Trophoblast cell (in vitro differentiated cells and primary cell): ENCODE measurements at regions not wholly inside any gene's neighbourhood (a gene's known extent, or its start where the extent isn't known, plus 50 kb on each side); places are given as distances from the start of the nearest gene placed in this dataset.
"Not testable (repeated sequence)": the region's sequence is repeated elsewhere in the genome, so short reads cannot be mapped to it uniquely, and the experiment has no call there.

ENCODE experiments used
- DNase-seq, 2 donors: peaks; one replicate each; pipeline ENCODE4 v3.0.0-alpha.2; 2016
- H2AFZ ChIP-seq: 2 replicates; pipeline ENCODE4 v1.6.1; 2013; ENCODE audit warnings: low read length, moderate library complexity, mild to moderate bottlenecking; ENCODE audit not compliant: insufficient read depth, poor library complexity
- H2AK5ac ChIP-seq: 2 replicates; pipeline ENCODE4 v1.6.1; 2013; ENCODE audit warnings: mild to moderate bottlenecking, low read length
- H2BK120ac ChIP-seq: 2 replicates; pipeline ENCODE4 v1.6.1; 2013; ENCODE audit warnings: low read length, mild to moderate bottlenecking, moderate library complexity; ENCODE audit not compliant: insufficient read depth, poor library complexity
- H2BK12ac ChIP-seq: 2 replicates; pipeline ENCODE4 v1.6.1; 2013; ENCODE audit warnings: mild to moderate bottlenecking, low read length, moderate library complexity
- H2BK5ac ChIP-seq: 2 replicates; pipeline ENCODE4 v1.6.1; 2013; ENCODE audit warnings: low read length, low read depth, moderate library complexity, mild to moderate bottlenecking; ENCODE audit not compliant: poor library complexity
- H3K14ac ChIP-seq: 2 replicates; pipeline ENCODE4 v1.6.1; 2013; ENCODE audit warnings: mild to moderate bottlenecking, low read length
- H3K18ac ChIP-seq: 2 replicates; pipeline ENCODE4 v1.6.1; 2013; ENCODE audit warnings: mild to moderate bottlenecking, low read length
- H3K23ac ChIP-seq: 2 replicates; pipeline ENCODE4 v1.6.1; 2013; ENCODE audit warnings: low read length
- H3K27ac ChIP-seq: 2 replicates; pipeline ENCODE4 v1.5.1; 2013; ENCODE audit warnings: low read depth, mild to moderate bottlenecking, inconsistent platforms, low read length, moderate library complexity
- H3K27me3 ChIP-seq: 2 replicates; pipeline ENCODE4 v1.6.1; 2013; ENCODE audit warnings: inconsistent platforms, mild to moderate bottlenecking, low read length, moderate library complexity; ENCODE audit not compliant: insufficient read depth
- H3K36me3 ChIP-seq, 2 experiments: 1 replicate in 1 of 2; 2 replicates in 1 of 2; pipeline ENCODE4 v1.6.1; 2013; ENCODE audit warnings: low read length in 2 of 2, mild to moderate bottlenecking in 2 of 2, moderate library complexity in 1 of 2; ENCODE audit not compliant: insufficient read depth in 2 of 2, control insufficient read depth in 1 of 2
- H3K4ac ChIP-seq: 2 replicates; pipeline ENCODE4 v1.6.1; 2013; ENCODE audit warnings: low read depth, mild to moderate bottlenecking, low read length, moderate library complexity
- H3K4me1 ChIP-seq, 2 experiments: 1 replicate in 1 of 2; 2 replicates in 1 of 2; pipeline ENCODE4 v1.6.1; 2013; ENCODE audit warnings: low read length in 2 of 2, mild to moderate bottlenecking in 2 of 2, moderate library complexity in 1 of 2; ENCODE audit not compliant: insufficient read depth in 2 of 2, control insufficient read depth in 1 of 2
- H3K4me2 ChIP-seq: 2 replicates; pipeline ENCODE4 v1.6.1; 2013; ENCODE audit warnings: inconsistent platforms, mild to moderate bottlenecking, low read length, moderate library complexity
- H3K4me3 ChIP-seq: 2 replicates; pipeline ENCODE4 v1.5.1; 2013; ENCODE audit warnings: mild to moderate bottlenecking, low read depth, low read length, inconsistent platforms
- H3K79me1 ChIP-seq: one replicate; pipeline ENCODE4 v1.6.1; 2013; ENCODE audit warnings: low read length
- H3K79me2 ChIP-seq: 2 replicates; pipeline ENCODE4 v1.6.1; 2013; ENCODE audit warnings: low read length, mild to moderate bottlenecking; ENCODE audit not compliant: control insufficient read depth, insufficient read depth, poor library complexity
- H3K9ac ChIP-seq: 2 replicates; pipeline ENCODE4 v1.6.1; 2013; ENCODE audit warnings: mild to moderate bottlenecking, low read length
- H3K9me3 ChIP-seq: 2 replicates; pipeline ENCODE4 v1.6.1; 2013; ENCODE audit warnings: low read depth, mild to moderate bottlenecking, control low read depth, inconsistent platforms, low read length; ENCODE audit not compliant: insufficient read depth
- H4K12ac ChIP-seq: 2 replicates; pipeline ENCODE4 v1.6.1; 2013; ENCODE audit warnings: low read depth, mild to moderate bottlenecking, low read length, moderate library complexity
- H4K8ac ChIP-seq: 2 replicates; pipeline ENCODE4 v1.6.1; 2013; ENCODE audit warnings: low read depth, mild to moderate bottlenecking, low read length, moderate library complexity
- H4K91ac ChIP-seq: one replicate; pipeline ENCODE4 v1.6.1; 2013; ENCODE audit warnings: low read depth, mild to moderate bottlenecking, low read length, moderate library complexity
- WGBS: extraction: QIAGEN DNeasy Blood & Tissue Kit; methylation state at CpG from one replicate; pipeline ENCODE4 v1.1.7; 2013; ENCODE audit warnings: missing lambda C conversion rate; ENCODE audit not compliant: insufficient read length, insufficient coverage; ENCODE audit errors: extremely low coverage; 5-methylcytosine and 5-hydroxymethylcytosine counted together

GRCh38 chr9:80976403-80976802 is 712.9 kb downstream of the TLE1 start:
- no CpG with 5 or more reads among the region's 3 CpGs for WGBS
- no peak overlapping the region for H4K8ac ChIP-seq

GRCh38 chr9:80970377-80970776 is 719.0 kb downstream of the TLE1 start:
- H2BK12ac ChIP-seq, H2AK5ac ChIP-seq, H3K14ac ChIP-seq, H3K36me3 ChIP-seq, H4K91ac ChIP-seq, H2AFZ ChIP-seq, DNase-seq, H3K18ac ChIP-seq, H3K9ac ChIP-seq, H3K79me1 ChIP-seq, H2BK120ac ChIP-seq, H3K27ac ChIP-seq, H3K9me3 ChIP-seq, H3K4me3 ChIP-seq, H3K23ac ChIP-seq, H3K4ac ChIP-seq, H2BK5ac ChIP-seq, H3K4me2 ChIP-seq, H3K4me1 ChIP-seq, H4K8ac ChIP-seq, H3K27me3 ChIP-seq, H3K79me2 ChIP-seq, H4K12ac ChIP-seq: not testable (repeated sequence)
- WGBS = no CpG with 5 or more reads among the region's 2 CpGs

More at GRCh38 chr9:80976403-80976802, 712.9 kb downstream of the TLE1 start:
- no peaks in the 10 kb centered on the region for H3K27me3 ChIP-seq
- H4K12ac ChIP-seq = no peak overlapping the region
- no peak overlapping the region for H2BK120ac ChIP-seq
- no peaks in the 10 kb centered on the region for H3K4me1 ChIP-seq
- H3K4ac ChIP-seq = no peak overlapping the region
- no peak overlapping the region for H2AFZ ChIP-seq
- H2AK5ac ChIP-seq = no peak overlapping the region
- no peaks in the 10 kb centered on the region for H3K79me1 ChIP-seq
- H3K36me3 ChIP-seq = no peaks in the 10 kb centered on the region
- no peak overlapping the region for H3K4me2 ChIP-seq
- no peak overlapping the region for H3K9ac ChIP-seq
- H3K27ac ChIP-seq = no peak overlapping the region
- H3K18ac ChIP-seq = no peak overlapping the region
- no peak overlapping the region for H3K23ac ChIP-seq
- DNase-seq = no peak
- H3K9me3 ChIP-seq = no peaks in the 10 kb centered on the region
- H2BK12ac ChIP-seq = no peak overlapping the region
- no peak overlapping the region for H3K4me3 ChIP-seq
- H3K14ac ChIP-seq = no peak overlapping the region
- H2BK5ac ChIP-seq = no peak overlapping the region
- no peaks in the 10 kb centered on the region for H3K79me2 ChIP-seq
- H4K91ac ChIP-seq = no peak overlapping the region

DNA sequence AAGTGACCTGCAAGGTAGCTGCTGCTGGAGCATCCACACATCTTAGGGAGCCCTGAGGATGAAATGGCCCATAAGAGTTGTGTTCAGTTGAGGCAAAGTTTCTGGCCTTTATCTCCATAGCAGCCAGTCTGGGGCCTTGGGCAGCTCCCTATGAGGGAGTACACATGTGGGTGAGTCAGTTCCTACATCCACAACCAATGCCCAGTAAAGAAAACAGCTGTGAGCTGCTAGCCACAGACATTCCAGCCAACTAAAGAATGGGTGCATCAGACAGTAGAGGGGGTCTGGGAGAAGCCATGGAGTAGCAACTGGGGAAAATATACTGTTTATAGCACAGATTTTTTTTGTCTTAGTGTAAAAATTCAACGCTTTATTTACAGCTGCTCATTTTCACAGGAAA is 720.7 kb downstream of the TLE1 start:
- H2BK5ac ChIP-seq = no peak overlapping the region
- H3K18ac ChIP-seq = no peak overlapping the region
- no peaks in the 10 kb centered on the region for H3K4me1 ChIP-seq
- no peak overlapping the region for H4K91ac ChIP-seq
- H3K14ac ChIP-seq = no peak overlapping the region
- no peaks in the 10 kb centered on the region for H3K27me3 ChIP-seq
- no peak overlapping the region for H3K4me2 ChIP-seq
- H3K79me1 ChIP-seq = no peaks in the 10 kb centered on the region
- no peak overlapping the region for H3K4ac ChIP-seq
- no CpG with 5 or more reads among the region's 1 CpG for WGBS
- no peaks in the 10 kb centered on the region for H3K9me3 ChIP-seq
- H2AFZ ChIP-seq = no peak overlapping the region
- H4K12ac ChIP-seq = no peak overlapping the region
- H3K9ac ChIP-seq = no peak overlapping the region
- H2AK5ac ChIP-seq = no peak overlapping the region
- no peak overlapping the region for H3K4me3 ChIP-seq
- H3K79me2 ChIP-seq = no peaks in the 10 kb centered on the region
- no peak overlapping the region for H4K8ac ChIP-seq
- no peak overlapping the region for H3K23ac ChIP-seq
- no peak overlapping the region for H3K27ac ChIP-seq
- peaks cover 0 to 3% of the 10 kb centered on the region in 2 experiments for H3K36me3 ChIP-seq
- no peak for DNase-seq
- H2BK120ac ChIP-seq = no peak overlapping the region
- H2BK12ac ChIP-seq = no peak overlapping the region

DNA sequence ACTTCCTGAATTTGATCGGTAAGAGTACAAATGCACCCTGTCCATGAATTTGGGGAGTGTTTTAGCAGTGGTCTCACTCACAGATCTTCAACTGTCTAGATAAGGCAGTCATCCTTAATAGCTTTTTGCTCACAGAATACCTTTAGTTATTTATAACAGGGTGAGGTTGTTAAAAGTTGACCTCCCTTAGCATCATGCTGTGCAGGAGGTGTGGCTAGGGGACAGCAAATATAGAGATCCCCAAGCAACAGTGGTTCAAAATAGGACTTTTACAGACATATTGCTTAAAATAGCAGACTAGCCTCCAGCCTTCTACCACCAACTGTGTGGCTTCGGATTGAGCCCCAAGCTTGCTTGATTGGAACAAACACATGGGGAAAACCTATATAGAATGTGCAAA is 724.4 kb downstream of the TLE1 start:
- Histone ChIP-seq H2BK120ac (no peak overlapping the region), H3K4me2 (no peak overlapping the region), H3K4ac (no peak overlapping the region), H3K14ac (no peak overlapping the region), H2BK12ac (no peak overlapping the region), H2AFZ (no peak overlapping the region), H2AK5ac (no peak overlapping the region), H3K4me1 (no peaks in the 10 kb centered on the region), H3K79me1 (no peaks in the 10 kb centered on the region), H3K9me3 (no peaks in the 10 kb centered on the region), H3K23ac (no peak overlapping the region), H4K12ac (no peak overlapping the region), H2BK5ac (no peak overlapping the region), H3K36me3 (no peaks in the 10 kb centered on the region), H3K18ac (no peak overlapping the region), H3K4me3 (no peak overlapping the region), H4K8ac (no peak overlapping the region), H4K91ac (no peak overlapping the region), H3K27ac (no peak overlapping the region), H3K9ac (no peak overlapping the region), H3K79me2 (no peaks in the 10 kb centered on the region), H3K27me3 (no peaks in the 10 kb centered on the region)
- DNase-seq = no peak
- WGBS = no CpG with 5 or more reads among the region's 2 CpGs
